Stimulated activated naive CD8-positive, alpha-beta T cell treated with anti-CD3 and anti-CD28 coated beads, Interleukin-15, amount 100 ng/mL, for 72 hours (primary cell): ENCODE measurements at regions not wholly inside any gene's neighbourhood (a gene's known extent, or its start where the extent isn't known, plus 50 kb on each side); places are given as distances from the start of the nearest gene placed in this dataset.

ENCODE experiments used
- ATAC-seq: fragments of 150-1000 bp; cut with Tn5 transposase; 2 replicates; pipeline ENCODE4 v1.10.0; 2021; ENCODE audit warnings: mild to moderate bottlenecking, moderate library complexity
- DNase-seq, 2 donors: peaks; one replicate each; pipeline ENCODE4 v3.0.0; 2021 to 2022
- H3K27ac Mint-ChIP-seq, 2 donors: one replicate each; pipeline ENCODE4 v1.8.0; 2022; ENCODE audit warnings: mild to moderate bottlenecking in 2 of 2, mixed read lengths in 2 of 2, moderate library complexity in 2 of 2
- H3K27me3 Mint-ChIP-seq: one replicate; pipeline ENCODE4 v1.8.0; 2022; ENCODE audit warnings: mixed read lengths
- H3K4me1 Mint-ChIP-seq: one replicate; pipeline ENCODE4 v1.8.0; 2022; ENCODE audit warnings: mild to moderate bottlenecking, mixed read lengths
- H3K4me3 Mint-ChIP-seq, 2 donors: one replicate each; pipeline ENCODE4 v1.8.0; 2022; ENCODE audit warnings: mild to moderate bottlenecking in 2 of 2, mixed read lengths in 2 of 2, moderate library complexity in 1 of 2
- H3K9me3 Mint-ChIP-seq, 2 donors: one replicate each; pipeline ENCODE4 v1.8.0; 2022; ENCODE audit warnings: mixed read lengths in 2 of 2

GRCh38 chr15:94122516-94122915 lies 108.8 kb upstream of the MCTP2 start:
- H3K27me3 Mint-ChIP-seq, result no peaks in the 10 kb centered on the region
- no peak for DNase-seq
- no peak for ATAC-seq
- H3K9me3 Mint-ChIP-seq, result no peaks in the 10 kb centered on the region
- no peaks in the 10 kb centered on the region for H3K4me1 Mint-ChIP-seq
- H3K4me3 Mint-ChIP-seq, result no peak overlapping the region
- no peak overlapping the region for H3K27ac Mint-ChIP-seq

- ATAC-seq (peak; percentile 99), DNase-seq (peak; percentile 47 to 62)
- Mint-ChIP-seq H3K27ac (no peak overlapping the region), H3K9me3 (no peaks in the 10 kb centered on the region), H3K4me1 (no peaks in the 10 kb centered on the region), H3K4me3 (no peak overlapping the region), H3K27me3 (peaks cover under 1% of the 10 kb centered on the region)
Measured at GRCh38 chr15:94119923-94120775, 111.2 kb upstream of the MCTP2 start.

GRCh38 chr15:94119298-94119811 lies 112.0 kb upstream of the MCTP2 start:
- peaks cover 9% of the 10 kb centered on the region for H3K27me3 Mint-ChIP-seq
- no peak overlapping the region for H3K27ac Mint-ChIP-seq
- no peaks in the 10 kb centered on the region for H3K4me1 Mint-ChIP-seq
- no peaks in the 10 kb centered on the region for H3K9me3 Mint-ChIP-seq
- no peak for ATAC-seq
- no peak for DNase-seq
- H3K4me3 Mint-ChIP-seq, result no peak overlapping the region

- Mint-ChIP-seq H3K9me3 (no peaks in the 10 kb centered on the region), H3K4me1 (no peaks in the 10 kb centered on the region), H3K27me3 (peaks cover 29% of the 10 kb centered on the region), H3K27ac (no peak overlapping the region), H3K4me3 (no peak overlapping the region)
- ATAC-seq (no peak), DNase-seq (no peak)
Measured at GRCh38 chr15:94110476-94111130, 120.8 kb upstream of the MCTP2 start.

- no peak overlapping the region for H3K4me3 Mint-ChIP-seq
- no peak overlapping the region for H3K27ac Mint-ChIP-seq
- H3K9me3 Mint-ChIP-seq, result no peaks in the 10 kb centered on the region
- peaks cover 29% of the 10 kb centered on the region for H3K27me3 Mint-ChIP-seq
- H3K4me1 Mint-ChIP-seq, result no peaks in the 10 kb centered on the region
- no peak for DNase-seq
- no peak for ATAC-seq
Measured at GRCh38 chr15:94107652-94108051, 123.7 kb upstream of the MCTP2 start.

GRCh38 chr15:94105760-94106159 lies 125.6 kb upstream of the MCTP2 start:
- DNase-seq (no peak), ATAC-seq (no peak)
- Mint-ChIP-seq H3K4me1 (no peaks in the 10 kb centered on the region), H3K9me3 (no peaks in the 10 kb centered on the region), H3K4me3 (no peak overlapping the region), H3K27ac (no peak overlapping the region), H3K27me3 (peaks cover 30% of the 10 kb centered on the region)

GRCh38 chr15:94100863-94101262 lies 130.5 kb upstream of the MCTP2 start:
- Mint-ChIP-seq H3K4me3 (no peak overlapping the region), H3K9me3 (no peaks in the 10 kb centered on the region), H3K27ac (no peak overlapping the region), H3K27me3 (peaks cover 26% of the 10 kb centered on the region), H3K4me1 (no peaks in the 10 kb centered on the region)
- DNase-seq (no peak), ATAC-seq (no peak)

GRCh38 chr15:94099574-94099960 lies 131.8 kb upstream of the MCTP2 start:
- peaks cover 24% of the 10 kb centered on the region for H3K27me3 Mint-ChIP-seq

GRCh38 chr15:94098921-94099573 lies 132.3 kb upstream of the MCTP2 start:
- no peak overlapping the region for H3K27ac Mint-ChIP-seq
- no peak for DNase-seq
- H3K4me1 Mint-ChIP-seq, result no peaks in the 10 kb centered on the region
- H3K27me3 Mint-ChIP-seq, result peaks cover 19% of the 10 kb centered on the region
- H3K4me3 Mint-ChIP-seq, result no peak overlapping the region
- no peak for ATAC-seq
- H3K9me3 Mint-ChIP-seq, result no peaks in the 10 kb centered on the region

More at GRCh38 chr15:94099574-94099960, 131.8 kb upstream of the MCTP2 start:
- H3K9me3 Mint-ChIP-seq, result no peaks in the 10 kb centered on the region
- DNase-seq (no peak), ATAC-seq (no peak)
- H3K27ac Mint-ChIP-seq, result no peak overlapping the region
- no peak overlapping the region for H3K4me3 Mint-ChIP-seq
- H3K4me1 Mint-ChIP-seq, result no peaks in the 10 kb centered on the region

- Mint-ChIP-seq H3K9me3 (no peaks in the 10 kb centered on the region), H3K27me3 (peaks cover 4% of the 10 kb centered on the region), H3K4me1 (no peaks in the 10 kb centered on the region), H3K27ac (no peak overlapping the region), H3K4me3 (no peak overlapping the region)
- no peak for ATAC-seq
- DNase-seq, result no peak
Measured at GRCh38 chr15:94097552-94097951, 133.8 kb upstream of the MCTP2 start.

- no peak overlapping the region for H3K27ac Mint-ChIP-seq
- no peak overlapping the region for H3K4me3 Mint-ChIP-seq
- H3K4me1 Mint-ChIP-seq, result no peaks in the 10 kb centered on the region
- no peak for DNase-seq
- H3K9me3 Mint-ChIP-seq, result no peaks in the 10 kb centered on the region
- ATAC-seq, result no peak
- peaks cover under 1% of the 10 kb centered on the region for H3K27me3 Mint-ChIP-seq
Measured at GRCh38 chr15:94094310-94094709, 137.1 kb upstream of the MCTP2 start.

- Mint-ChIP-seq H3K9me3 (no peaks in the 10 kb centered on the region), H3K27ac (no peak overlapping the region), H3K27me3 (peaks cover 18% of the 10 kb centered on the region), H3K4me1 (no peaks in the 10 kb centered on the region), H3K4me3 (no peak overlapping the region)
- ATAC-seq, result no peak
- no peak for DNase-seq
Measured at GRCh38 chr15:94086341-94086740, 145.0 kb upstream of the MCTP2 start.

GRCh38 chr15:94083467-94084052 lies 147.8 kb upstream of the MCTP2 start:
- Mint-ChIP-seq H3K4me3 (no peak overlapping the region), H3K27ac (no peak overlapping the region), H3K27me3 (peaks cover 10% of the 10 kb centered on the region), H3K9me3 (no peaks in the 10 kb centered on the region), H3K4me1 (no peaks in the 10 kb centered on the region)
- no peak for ATAC-seq
- no peak for DNase-seq

- Mint-ChIP-seq H3K9me3 (no peaks in the 10 kb centered on the region), H3K4me1 (no peaks in the 10 kb centered on the region), H3K27me3 (peaks cover 9% of the 10 kb centered on the region), H3K4me3 (no peak overlapping the region), H3K27ac (peak overlapping the region in 1 of 2 donors; percentile 47)
- ATAC-seq (no peak), DNase-seq (no peak)
Measured at GRCh38 chr15:94081829-94082228, 149.5 kb upstream of the MCTP2 start.

- Mint-ChIP-seq H3K27me3 (peaks cover 9% of the 10 kb centered on the region), H3K9me3 (no peaks in the 10 kb centered on the region), H3K4me1 (no peaks in the 10 kb centered on the region), H3K4me3 (no peak overlapping the region), H3K27ac (no peak overlapping the region)
- DNase-seq (no peak), ATAC-seq (no peak)
Measured at GRCh38 chr15:94080989-94081605, 150.3 kb upstream of the MCTP2 start.
